Central memory CD8-positive, alpha-beta T cell (primary cell): ENCODE measurements at regions not wholly inside any gene's neighbourhood (a gene's known extent, or its start where the extent isn't known, plus 50 kb on each side); places are given as distances from the start of the nearest gene placed in this dataset.

Source experiments
- ATAC-seq: fragments of 150-1000 bp; cut with Tn5 transposase; replicated peaks from 2 replicates; pipeline ENCODE4 v1.10.0; 2022; ENCODE audit warnings: mild to moderate bottlenecking, moderate FRiP score, moderate number of reproducible peaks; ENCODE audit not compliant: poor library complexity, severe bottlenecking; ENCODE audit errors: extremely low read depth
- DNase-seq, 2 donors: peaks; one replicate each; pipeline ENCODE4 v3.0.0; 2021; ENCODE audit warnings: low spot score in 2 of 2
- H3K27ac Mint-ChIP-seq: one replicate; pipeline ENCODE4 v1.8.0; 2022; ENCODE audit warnings: low read depth, mild to moderate bottlenecking, moderate library complexity, mixed read lengths
- H3K27me3 Mint-ChIP-seq: one replicate; pipeline ENCODE4 v1.8.0; 2022; ENCODE audit warnings: mixed read lengths
- H3K36me3 Mint-ChIP-seq: one replicate; pipeline ENCODE4 v1.8.0; 2022; ENCODE audit warnings: mild to moderate bottlenecking, moderate library complexity, mixed read lengths; ENCODE audit not compliant: insufficient read depth
- H3K4me1 Mint-ChIP-seq: one replicate; pipeline ENCODE4 v1.8.0; 2022; ENCODE audit warnings: mixed read lengths
- H3K4me3 Mint-ChIP-seq: one replicate; pipeline ENCODE4 v1.8.0; 2022; ENCODE audit warnings: mild to moderate bottlenecking, moderate library complexity, mixed read lengths
- H3K9me3 Mint-ChIP-seq: one replicate; pipeline ENCODE4 v1.8.0; 2022; ENCODE audit warnings: mixed read lengths

GRCh38 chr19:30096596-30097370 is 154.7 kb downstream of the URI1 start:
- Mint-ChIP-seq H3K9me3 (no peaks in the 10 kb centered on the region), H3K4me1 (no peaks in the 10 kb centered on the region), H3K4me3 (no peak overlapping the region), H3K36me3 (no peaks in the 10 kb centered on the region), H3K27me3 (peaks cover 17% of the 10 kb centered on the region), H3K27ac (no peak overlapping the region)
- ATAC-seq (no peak), DNase-seq (no peak)

- DNase-seq (no peak), ATAC-seq (no peak)
- peaks cover 17% of the 10 kb centered on the region for H3K27me3 Mint-ChIP-seq
- H3K9me3 Mint-ChIP-seq: no peaks in the 10 kb centered on the region
- no peak overlapping the region for H3K4me3 Mint-ChIP-seq
- H3K4me1 Mint-ChIP-seq: no peaks in the 10 kb centered on the region
- H3K36me3 Mint-ChIP-seq: no peaks in the 10 kb centered on the region
- no peak overlapping the region for H3K27ac Mint-ChIP-seq
Observed at GRCh38 chr19:30097746-30098280, 155.8 kb downstream of the URI1 start.

- no peaks in the 10 kb centered on the region for H3K36me3 Mint-ChIP-seq
- H3K4me3 Mint-ChIP-seq: no peak overlapping the region
- no peak overlapping the region for H3K27ac Mint-ChIP-seq
- no peaks in the 10 kb centered on the region for H3K4me1 Mint-ChIP-seq
- DNase-seq: no peak
- H3K9me3 Mint-ChIP-seq: no peaks in the 10 kb centered on the region
- ATAC-seq: no peak
- H3K27me3 Mint-ChIP-seq: peaks cover 11% of the 10 kb centered on the region
Observed at GRCh38 chr19:30102239-30102638, 160.2 kb downstream of the URI1 start.

GRCh38 chr19:30102666-30103065 is 160.6 kb downstream of the URI1 start:
- Mint-ChIP-seq H3K36me3 (no peaks in the 10 kb centered on the region), H3K9me3 (no peaks in the 10 kb centered on the region), H3K27ac (no peak overlapping the region), H3K4me3 (no peak overlapping the region), H3K4me1 (no peaks in the 10 kb centered on the region), H3K27me3 (peaks cover 15% of the 10 kb centered on the region)
- DNase-seq: no peak
- no peak for ATAC-seq

GRCh38 chr19:30103981-30104380 is 161.9 kb downstream of the URI1 start:
- Mint-ChIP-seq H3K36me3 (no peaks in the 10 kb centered on the region), H3K9me3 (no peaks in the 10 kb centered on the region), H3K27ac (no peak overlapping the region), H3K4me1 (no peaks in the 10 kb centered on the region), H3K4me3 (no peak overlapping the region), H3K27me3 (peaks cover 21% of the 10 kb centered on the region)
- no peak for ATAC-seq
- no peak for DNase-seq

- Mint-ChIP-seq H3K27me3 (peaks cover 34% of the 10 kb centered on the region), H3K4me1 (no peaks in the 10 kb centered on the region), H3K36me3 (no peaks in the 10 kb centered on the region), H3K9me3 (no peaks in the 10 kb centered on the region), H3K4me3 (no peak overlapping the region), H3K27ac (no peak overlapping the region)
- ATAC-seq (no peak), DNase-seq (no peak)
Observed at GRCh38 chr19:30105316-30105715, 163.3 kb downstream of the URI1 start.

- Mint-ChIP-seq H3K4me1 (no peaks in the 10 kb centered on the region), H3K27ac (no peak overlapping the region), H3K9me3 (no peaks in the 10 kb centered on the region), H3K27me3 (peaks cover 38% of the 10 kb centered on the region), H3K4me3 (no peak overlapping the region), H3K36me3 (no peaks in the 10 kb centered on the region)
- DNase-seq (no peak), ATAC-seq (no peak)
Observed at GRCh38 chr19:30105727-30106126, 163.7 kb downstream of the URI1 start.

GRCh38 chr19:30106417-30107095 is 164.5 kb downstream of the URI1 start:
- peaks cover 42% of the 10 kb centered on the region for H3K27me3 Mint-ChIP-seq
- H3K9me3 Mint-ChIP-seq: no peaks in the 10 kb centered on the region
- no peak for DNase-seq
- no peak overlapping the region for H3K4me3 Mint-ChIP-seq
- H3K36me3 Mint-ChIP-seq: no peaks in the 10 kb centered on the region
- no peak for ATAC-seq
- no peak overlapping the region for H3K27ac Mint-ChIP-seq
- H3K4me1 Mint-ChIP-seq: no peaks in the 10 kb centered on the region

GRCh38 chr19:30107251-30107650 is 165.2 kb downstream of the URI1 start:
- Mint-ChIP-seq H3K27ac (no peak overlapping the region), H3K27me3 (peaks cover 42% of the 10 kb centered on the region), H3K36me3 (no peaks in the 10 kb centered on the region), H3K9me3 (no peaks in the 10 kb centered on the region), H3K4me1 (no peaks in the 10 kb centered on the region), H3K4me3 (no peak overlapping the region)
- ATAC-seq: no peak
- no peak for DNase-seq

GRCh38 chr19:30109565-30109964 is 167.5 kb downstream of the URI1 start:
- no peak overlapping the region for H3K4me3 Mint-ChIP-seq
- peaks cover 42% of the 10 kb centered on the region for H3K27me3 Mint-ChIP-seq
- no peaks in the 10 kb centered on the region for H3K36me3 Mint-ChIP-seq
- no peak for ATAC-seq
- no peaks in the 10 kb centered on the region for H3K4me1 Mint-ChIP-seq
- H3K27ac Mint-ChIP-seq: no peak overlapping the region
- no peaks in the 10 kb centered on the region for H3K9me3 Mint-ChIP-seq
- DNase-seq: no peak

GRCh38 chr19:30111021-30111855 is 169.2 kb downstream of the URI1 start:
- H3K9me3 Mint-ChIP-seq: no peaks in the 10 kb centered on the region
- no peak overlapping the region for H3K27ac Mint-ChIP-seq
- ATAC-seq (no peak), DNase-seq (no peak)
- no peaks in the 10 kb centered on the region for H3K4me1 Mint-ChIP-seq
- H3K4me3 Mint-ChIP-seq: no peak overlapping the region
- peaks cover 41% of the 10 kb centered on the region for H3K27me3 Mint-ChIP-seq
- H3K36me3 Mint-ChIP-seq: no peaks in the 10 kb centered on the region

GRCh38 chr19:30112171-30112570 is 170.1 kb downstream of the URI1 start:
- DNase-seq (no peak), ATAC-seq (no peak)
- Mint-ChIP-seq H3K36me3 (no peaks in the 10 kb centered on the region), H3K4me1 (no peaks in the 10 kb centered on the region), H3K9me3 (no peaks in the 10 kb centered on the region), H3K27me3 (peaks cover 31% of the 10 kb centered on the region), H3K27ac (no peak overlapping the region), H3K4me3 (no peak overlapping the region)
